GM04504 (cell line): ENCODE measurements at regions not wholly inside any gene's neighbourhood (a gene's known extent, or its start where the extent isn't known, plus 50 kb on each side); places are given as distances from the start of the nearest gene placed in this dataset.
"Not testable (repeated sequence)": the region's sequence is repeated elsewhere in the genome, so short reads cannot be mapped to it uniquely, and the experiment has no call there.

ENCODE experiments used
- DNase-seq: peaks from one replicate; pipeline ENCODE4 v3.0.0-alpha.2; 2012; ENCODE audit warnings: low read depth

- DNase-seq = no peak
Measured at GRCh38 chr18:44331656-44332570, 348.8 kb upstream of the SETBP1 start.

- no peak for DNase-seq
Measured at GRCh38 chr18:44341759-44342158, 338.9 kb upstream of the SETBP1 start.

GRCh38 chr18:44342162-44342561 lies 338.5 kb upstream of the SETBP1 start:
- no peak for DNase-seq

DNA sequence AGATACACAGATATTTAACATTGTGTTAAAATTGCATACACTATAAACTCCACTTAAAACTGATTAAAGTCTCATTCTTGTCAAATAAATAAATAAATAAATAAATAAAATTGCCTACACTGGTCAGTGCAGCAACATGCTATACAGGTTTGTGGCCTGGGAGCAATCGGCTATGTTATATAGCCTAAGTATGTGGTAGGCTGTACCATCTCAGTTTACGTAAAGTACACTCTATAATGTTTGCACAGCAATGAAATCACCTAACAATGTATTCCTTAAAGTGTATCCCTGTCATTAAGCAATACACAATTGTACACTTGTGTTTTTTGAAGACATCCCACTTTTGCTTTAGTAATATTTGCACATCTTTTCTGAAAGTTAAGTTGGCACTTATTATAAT lies 337.7 kb upstream of the SETBP1 start:
- DNase-seq = no peak

- no peak for DNase-seq
Measured at GRCh38 chr18:44343570-44343969, 337.1 kb upstream of the SETBP1 start.

DNA sequence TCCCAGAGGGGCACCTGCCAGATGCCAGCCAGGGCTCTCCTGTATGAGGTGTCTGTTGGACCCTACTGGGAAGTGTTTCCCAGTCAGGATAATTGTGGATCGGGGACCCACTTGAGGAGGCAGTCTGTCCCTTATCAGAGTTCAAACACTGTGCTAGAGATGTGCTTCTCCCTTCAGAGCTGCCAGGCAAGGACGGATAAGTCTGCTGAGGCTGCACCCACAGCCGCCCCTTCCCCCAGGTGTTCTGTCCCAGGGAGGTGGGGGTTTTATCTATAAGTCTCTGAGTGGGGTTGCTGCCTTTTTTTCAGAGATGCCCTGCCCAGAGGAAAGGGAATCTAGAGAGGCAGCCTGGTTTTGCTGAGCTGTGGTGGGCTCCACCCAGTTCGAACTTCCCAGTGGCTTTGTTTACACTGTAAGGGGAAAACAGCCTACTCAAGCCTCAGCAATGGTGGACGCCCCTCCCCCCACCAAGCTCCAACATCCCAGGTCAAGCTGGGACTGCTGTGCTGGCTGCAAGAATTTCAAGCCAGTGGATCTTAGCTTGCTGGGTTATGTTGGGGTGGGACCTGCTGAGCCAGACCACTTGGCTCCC lies 324.0 kb upstream of the SETBP1 start:
- no peak for DNase-seq

DNA sequence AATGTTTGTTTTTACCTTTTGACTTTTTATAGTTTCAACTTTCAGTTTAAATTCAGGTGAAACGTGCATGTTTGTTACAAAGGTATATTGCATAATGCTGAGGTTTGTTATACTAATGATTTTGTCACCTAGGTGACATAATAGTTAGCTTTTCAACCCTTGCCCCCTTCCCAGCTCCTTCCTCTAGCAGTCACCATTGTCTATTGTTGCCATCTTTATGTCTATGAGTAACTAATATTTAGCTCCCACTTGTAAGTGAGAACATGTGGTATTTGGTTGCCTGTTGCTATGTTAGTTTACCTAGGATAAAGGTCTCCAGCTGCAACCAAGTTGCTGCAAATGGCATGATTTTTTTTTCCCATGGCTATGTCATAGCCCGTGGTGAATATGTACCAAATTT lies 322.3 kb upstream of the SETBP1 start:
- DNase-seq = no peak

DNA sequence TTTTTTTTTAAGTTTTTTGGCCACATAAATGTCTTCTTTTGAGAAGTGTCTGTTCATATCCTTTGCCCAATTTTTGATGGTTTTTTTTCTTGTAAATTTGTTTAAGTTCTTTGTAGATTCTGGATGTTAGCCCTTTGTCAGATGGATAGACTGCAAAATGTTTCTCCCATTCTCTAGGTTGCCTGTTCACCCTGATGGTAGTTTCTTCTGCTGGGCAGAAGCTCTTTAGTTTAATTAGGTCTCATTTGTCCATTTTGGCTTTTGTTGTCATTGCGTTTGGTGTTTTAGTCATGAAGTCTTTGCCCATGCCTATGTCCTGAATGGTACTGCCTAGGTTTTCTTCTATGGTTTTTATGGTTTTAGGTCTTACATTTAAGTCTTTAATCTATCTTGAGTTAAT lies 320.9 kb upstream of the SETBP1 start:
- not testable (repeated sequence) for DNase-seq

GRCh38 chr18:44362213-44362612 lies 318.5 kb upstream of the SETBP1 start:
- not testable (repeated sequence) for DNase-seq

GRCh38 chr18:44370861-44371260 lies 309.8 kb upstream of the SETBP1 start:
- DNase-seq = no peak

DNA sequence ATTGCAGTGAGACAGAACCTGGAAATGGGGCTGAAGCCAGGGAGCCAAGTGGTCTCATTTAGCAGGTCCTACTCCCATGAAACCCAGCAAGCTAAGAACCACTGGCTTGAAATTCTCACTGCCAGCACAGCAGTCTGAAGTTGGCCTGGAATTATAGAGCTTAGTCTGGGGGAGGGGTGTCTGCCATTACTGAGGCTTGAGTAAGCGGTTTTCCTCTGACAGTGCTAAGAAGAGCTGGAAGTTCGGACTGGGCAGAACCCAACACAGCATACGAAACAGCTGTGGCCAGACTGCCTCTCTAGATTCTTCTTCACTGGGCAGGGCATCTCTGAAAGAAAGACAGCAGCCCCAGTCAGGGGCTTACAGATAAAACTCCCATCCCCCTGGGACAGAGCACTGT lies 305.7 kb upstream of the SETBP1 start:
- no peak for DNase-seq

DNA sequence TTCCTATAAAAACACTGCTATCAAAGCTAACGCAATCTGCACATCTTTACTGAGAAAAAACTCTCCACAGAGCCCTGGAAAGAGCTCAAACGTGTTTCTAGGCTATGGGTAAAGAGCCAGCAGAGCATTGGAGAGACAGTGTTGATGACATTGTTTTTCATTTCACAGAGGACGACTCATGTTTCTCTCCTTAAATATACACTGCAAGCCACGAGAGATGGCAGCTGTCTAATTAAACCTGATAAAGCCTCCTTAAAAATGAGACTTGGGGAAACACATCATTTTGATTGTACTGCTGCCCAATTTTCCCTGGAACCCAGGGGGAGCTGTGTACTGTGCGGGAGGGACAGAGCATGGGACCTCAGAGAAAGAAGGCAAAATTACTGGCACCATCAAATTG lies 294.3 kb upstream of the SETBP1 start:
- no peak for DNase-seq

DNA sequence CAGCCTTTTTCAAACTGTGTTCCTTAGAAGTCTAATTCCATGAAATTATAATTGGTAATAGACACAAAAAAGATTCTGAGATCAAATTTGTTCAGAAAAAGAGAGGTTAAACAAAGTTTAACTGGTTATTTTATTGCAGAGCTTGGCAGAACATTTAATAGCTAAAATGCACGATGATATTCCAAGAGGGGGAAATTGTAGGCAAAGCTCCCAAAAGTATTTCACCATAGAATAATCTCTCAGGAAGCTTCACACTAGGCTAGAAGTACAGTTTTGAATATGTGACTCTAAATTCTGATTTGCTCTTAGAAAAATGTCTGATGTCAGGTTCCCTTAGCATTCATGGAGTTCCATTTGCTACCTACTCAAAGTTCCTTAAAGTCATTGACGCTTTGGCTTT lies 292.4 kb upstream of the SETBP1 start:
- DNase-seq = no peak

GRCh38 chr18:44392933-44393332 lies 287.8 kb upstream of the SETBP1 start:
- no peak for DNase-seq

- no peak for DNase-seq
Measured at GRCh38 chr18:44393406-44393805, 287.3 kb upstream of the SETBP1 start.

GRCh38 chr18:44396550-44396949 lies 284.1 kb upstream of the SETBP1 start:
- no peak for DNase-seq

- DNase-seq = no peak
Measured at GRCh38 chr18:44409071-44409470, 271.6 kb upstream of the SETBP1 start.

DNA sequence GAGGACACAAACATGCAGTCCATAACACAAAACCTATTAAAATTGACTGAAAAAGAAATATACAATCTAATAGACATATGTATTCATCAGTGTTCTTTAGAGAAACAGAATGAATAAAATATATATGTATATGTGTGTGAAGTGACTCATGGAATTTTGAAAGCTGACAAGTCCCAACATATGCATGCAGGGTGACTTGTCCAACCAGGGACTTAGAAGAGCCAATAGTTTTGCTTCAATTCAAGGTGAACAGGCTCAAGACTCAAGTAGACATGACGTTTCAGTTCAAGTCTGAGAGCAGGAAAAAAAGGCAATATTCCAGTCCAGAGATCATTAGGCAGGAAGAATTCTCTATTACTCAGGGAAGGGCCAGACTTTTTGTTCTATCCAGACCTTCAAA lies 271.2 kb upstream of the SETBP1 start:
- DNase-seq = no peak

DNA sequence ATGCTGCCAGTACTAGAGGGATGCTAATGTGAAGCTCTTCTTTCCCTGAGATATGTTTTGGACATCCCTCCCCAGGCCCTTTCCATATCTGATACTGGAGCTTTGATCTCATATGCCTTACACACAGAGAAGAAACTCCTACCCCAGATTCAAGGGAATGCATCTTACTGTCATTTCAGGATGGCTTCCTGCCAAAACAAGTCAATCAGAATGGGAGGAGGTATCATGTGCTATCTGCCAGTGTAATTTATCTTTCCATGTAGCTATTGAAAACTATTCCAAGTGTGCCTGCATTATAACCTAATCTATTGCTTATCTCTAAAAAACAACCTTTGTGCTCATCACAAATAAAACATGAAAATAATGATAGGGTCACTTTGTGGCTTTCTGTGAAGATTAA lies 269.9 kb upstream of the SETBP1 start:
- DNase-seq = no peak

DNA sequence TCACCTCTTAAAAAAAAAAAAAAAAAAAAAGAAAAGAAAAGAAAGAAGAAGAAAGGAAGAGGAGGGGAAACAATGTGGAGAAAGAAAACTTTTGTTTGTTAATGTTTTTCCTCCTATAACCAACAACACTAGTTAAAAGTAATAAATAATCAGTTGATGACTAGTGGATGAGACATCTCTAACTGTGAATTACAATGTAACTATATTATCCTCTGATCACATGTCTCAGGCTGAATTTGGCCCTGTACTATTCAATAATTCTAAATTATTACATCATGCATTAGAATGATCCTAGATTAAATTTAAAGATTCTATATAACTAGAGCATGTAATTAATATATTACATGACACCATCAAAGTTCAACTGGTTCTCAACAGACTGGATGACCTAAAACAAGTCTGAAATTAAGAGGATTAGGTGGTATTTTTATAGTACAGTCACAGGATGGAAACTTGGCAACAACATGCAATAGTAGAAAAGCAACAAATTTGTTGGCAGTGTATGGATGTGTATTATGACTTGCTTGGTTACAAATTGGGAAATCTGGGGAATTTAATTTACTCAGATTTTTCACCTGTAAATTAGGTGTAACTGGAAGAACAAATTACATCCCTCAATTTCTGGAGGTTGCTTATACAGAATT lies 269.3 kb upstream of the SETBP1 start:
- DNase-seq = no peak

DNA sequence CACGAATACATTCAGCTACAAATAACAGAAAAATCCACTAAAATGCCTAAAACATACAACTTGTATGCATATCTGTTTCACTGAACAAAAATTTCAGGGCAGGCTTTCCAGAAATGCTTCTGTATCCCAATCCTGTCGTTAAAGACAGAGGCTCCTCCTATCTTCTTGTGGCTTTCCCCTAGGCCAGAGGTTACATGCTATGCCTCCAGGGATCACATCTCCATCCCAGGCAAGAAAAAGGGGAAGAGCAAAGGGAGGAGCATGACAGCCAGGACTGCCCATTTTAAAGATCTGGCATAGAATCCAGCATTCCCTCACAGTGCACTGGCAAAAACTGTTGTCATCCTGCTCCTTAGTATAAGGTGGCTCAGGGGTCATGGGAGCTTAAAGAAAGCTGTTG lies 268.7 kb upstream of the SETBP1 start:
- no peak for DNase-seq

DNA sequence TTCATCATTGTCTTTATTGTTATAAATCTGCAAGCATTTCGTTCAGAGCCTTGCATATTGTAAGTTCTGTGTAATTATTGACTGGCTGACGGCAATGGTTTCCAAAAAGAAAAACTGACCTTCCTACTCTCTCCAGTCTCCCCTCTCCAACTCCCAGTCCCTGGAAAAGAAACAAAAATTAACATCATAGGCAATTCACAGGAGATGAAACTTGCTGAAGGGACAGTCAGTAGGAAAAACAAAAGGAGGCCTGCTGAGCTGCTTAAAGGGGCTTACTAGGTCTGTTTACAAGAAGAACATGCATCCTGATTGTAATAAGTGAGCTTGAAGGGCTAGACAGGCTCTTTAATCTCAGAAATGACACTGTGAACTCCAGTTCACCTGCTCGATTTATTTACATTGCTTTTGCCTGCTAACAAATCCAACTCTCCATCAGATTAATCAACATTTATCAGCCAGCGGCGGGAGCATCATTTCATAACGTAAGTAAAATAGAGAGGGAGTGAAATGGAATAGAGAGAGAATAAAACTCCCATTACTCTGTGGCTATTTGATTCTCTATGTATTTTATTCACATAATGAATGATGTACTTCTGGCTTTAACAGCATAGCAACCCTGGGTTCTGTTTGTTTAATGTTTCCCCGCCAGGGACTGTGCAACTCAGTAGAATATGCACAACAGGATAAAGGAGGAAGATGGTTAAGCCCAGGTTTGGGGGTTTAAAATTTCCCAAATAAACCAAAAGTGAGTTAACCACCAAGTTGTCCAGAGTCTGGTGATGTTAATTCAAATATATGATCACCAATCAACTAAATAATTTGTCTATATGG lies 256.7 kb upstream of the SETBP1 start:
- no peak for DNase-seq
